Amygdala (tissue), 56 donors: ENCODE measurements at regions not wholly inside any gene's neighbourhood (a gene's known extent, or its start where the extent isn't known, plus 50 kb on each side); places are given as distances from the start of the nearest gene placed in this dataset.

Experiments used
- DNase-seq, 56 donors: peaks; one replicate each; lab custom pipeline; 2025; lab: John Stamatoyannopoulos, UW

GRCh38 chr18:61950371-61950770, 57.6 kb upstream of the RNF152 start:
- no peak for DNase-seq

DNA sequence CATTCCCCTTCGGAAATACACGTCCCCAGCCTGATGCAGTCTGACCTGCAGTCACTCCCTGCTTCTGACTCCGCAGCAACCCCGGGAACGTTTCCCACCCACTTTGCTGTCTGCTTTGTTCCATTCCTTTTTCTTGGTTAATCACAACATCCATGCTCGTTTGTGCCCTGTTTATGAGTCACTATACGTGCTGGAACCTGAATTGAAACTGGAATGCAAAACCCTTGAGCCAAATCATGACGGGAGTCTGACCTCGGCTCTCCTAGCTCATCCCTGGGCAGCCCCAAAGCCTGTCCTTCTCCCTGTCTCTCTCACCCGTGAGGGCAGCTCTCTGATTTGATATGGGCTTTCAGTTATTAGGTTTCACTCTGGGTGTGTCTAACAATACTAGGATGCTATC, 57.1 kb upstream of the RNF152 start:
- no peak for DNase-seq

- DNase-seq: no peak
Observed at GRCh38 chr18:61948846-61949438, 56.1 kb upstream of the RNF152 start.

DNA sequence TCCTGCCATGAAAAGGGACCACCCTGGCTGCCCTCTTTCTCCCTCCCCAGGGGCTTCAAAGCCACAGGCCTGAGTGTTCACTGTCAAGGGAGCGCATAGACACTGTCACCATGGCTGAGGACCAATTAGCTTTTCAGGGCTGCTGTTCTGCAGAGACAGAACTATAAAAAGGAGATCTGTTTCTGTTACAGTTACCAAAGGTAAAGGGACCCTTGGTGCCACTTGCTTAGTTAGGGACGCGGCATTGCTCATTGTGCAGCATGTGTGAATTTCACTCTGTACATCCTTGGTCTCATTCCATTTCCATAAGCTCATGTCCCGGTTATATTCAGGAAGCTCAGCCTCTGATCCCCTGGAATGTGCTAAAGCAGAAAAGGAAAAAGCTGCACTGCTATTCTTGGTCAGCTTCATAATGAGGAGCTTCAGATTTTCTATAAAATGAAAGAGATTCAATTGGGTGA, 55.5 kb upstream of the RNF152 start:
- no peak for DNase-seq

DNA sequence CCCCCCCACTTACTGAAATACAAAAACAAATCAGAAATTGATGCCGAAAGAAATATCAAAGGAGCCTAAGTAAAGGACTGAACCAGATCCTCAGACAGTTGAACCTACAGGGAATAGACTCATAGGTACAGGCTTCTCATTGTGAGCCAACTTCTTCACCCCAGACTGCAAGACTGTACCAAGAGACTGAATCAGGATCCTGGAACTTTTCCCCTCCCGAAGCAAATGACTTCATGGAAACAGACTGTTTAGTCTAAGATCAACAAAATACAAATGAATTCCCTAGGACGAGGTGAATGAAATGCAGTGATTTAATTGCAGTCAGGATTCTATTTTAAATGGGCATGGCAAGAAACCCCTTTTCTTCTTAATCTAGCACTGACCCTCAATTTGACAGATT, 53.6 kb upstream of the RNF152 start:
- no peak for DNase-seq

GRCh38 chr18:61943175-61943964, 50.6 kb upstream of the RNF152 start:
- no peak for DNase-seq
